GM23338 (cell line): ENCODE measurements at regions not wholly inside any gene's neighbourhood (a gene's known extent, or its start where the extent isn't known, plus 50 kb on each side); places are given as distances from the start of the nearest gene placed in this dataset.

Experiments
- ATAC-seq: fragments of 200-7000 bp; cut with Tn5 transposase; 3 replicates; pipeline ENCODE4 v1.9.1; 2020
- DNase-seq: peaks from one replicate; pipeline ENCODE4 v3.0.0-alpha.2; 2015; ENCODE audit warnings: low spot score
- H2AFZ ChIP-seq: fragments of 200-600 bp; sonication (generic); 2 replicates; pipeline ENCODE4 v1.8.0; 2016; ENCODE audit warnings: antibody characterized with exemption, mild to moderate bottlenecking, moderate library complexity
- H3F3A ChIP-seq: fragments of 200-600 bp; sonication (generic); replicated peaks from 2 replicates; pipeline ENCODE4 v1.8.0; 2017; ENCODE audit warnings: antibody characterized with exemption, mixed run types, low read depth
- H3K27ac ChIP-seq: fragments of 200-600 bp; sonication (generic); 2 replicates; pipeline ENCODE4 v1.6.1; 2016; ENCODE audit warnings: low read depth
- H3K27me3 ChIP-seq: fragments of 200-600 bp; sonication (generic); 2 replicates; pipeline ENCODE4 v1.8.0; 2016; ENCODE audit warnings: mild to moderate bottlenecking, mixed run types, moderate library complexity; ENCODE audit not compliant: insufficient read depth
- H3K36me3 ChIP-seq: fragments of 200-600 bp; sonication (generic); 2 replicates; pipeline ENCODE4 v1.8.0; 2016; ENCODE audit warnings: mild to moderate bottlenecking; ENCODE audit not compliant: insufficient read depth
- H3K4me1 ChIP-seq: fragments of 200-600 bp; sonication (generic); 2 replicates; pipeline ENCODE4 v1.8.0; 2016; ENCODE audit warnings: mild to moderate bottlenecking, moderate library complexity; ENCODE audit not compliant: insufficient read depth
- H3K4me2 ChIP-seq: fragments of 200-600 bp; sonication (generic); 2 replicates; pipeline ENCODE4 v1.7.1; 2017; ENCODE audit warnings: mixed run types
- H3K4me3 ChIP-seq: fragments of 200-600 bp; sonication (generic); 2 replicates; pipeline ENCODE4 v1.6.1; 2016; ENCODE audit warnings: mixed run types
- H3K79me2 ChIP-seq: fragments of 200-600 bp; sonication (generic); replicated peaks from 2 replicates; pipeline ENCODE4 v1.8.0; 2017; ENCODE audit warnings: mild to moderate bottlenecking; ENCODE audit not compliant: insufficient read depth
- H3K9me2 ChIP-seq: fragments of 200-600 bp; sonication (generic); 2 replicates; pipeline ENCODE4 v1.8.0; 2017; ENCODE audit not compliant: insufficient read depth
- H4K20me1 ChIP-seq: fragments of 200-600 bp; sonication (generic); replicated peaks from 2 replicates; pipeline ENCODE4 v1.8.0; 2017; ENCODE audit warnings: mild to moderate bottlenecking; ENCODE audit not compliant: insufficient read depth
- H3K27ac Mint-ChIP-seq: 2 replicates; pipeline ENCODE4 v1.8.0; 2020; ENCODE audit warnings: inconsistent platforms, mild to moderate bottlenecking, moderate library complexity, mixed read lengths
- H3K27me3 Mint-ChIP-seq: 3 replicates; pipeline ENCODE4 v1.8.0; 2022; ENCODE audit warnings: low read depth, mild to moderate bottlenecking, moderate library complexity, mixed read lengths, inconsistent platforms; ENCODE audit not compliant: insufficient read depth, poor library complexity
- H3K36me3 Mint-ChIP-seq: 3 replicates; pipeline ENCODE4 v1.8.0; 2021; ENCODE audit warnings: low read depth, mild to moderate bottlenecking, inconsistent platforms, moderate library complexity, mixed read lengths
- H3K4me1 Mint-ChIP-seq: 3 replicates; pipeline ENCODE4 v1.8.0; 2020; ENCODE audit warnings: mild to moderate bottlenecking, inconsistent platforms, mixed read lengths
- H3K4me3 Mint-ChIP-seq: 3 replicates; pipeline ENCODE4 v1.8.0; 2021; ENCODE audit warnings: moderate library complexity, mild to moderate bottlenecking, inconsistent platforms, mixed read lengths
- H3K9me3 Mint-ChIP-seq: 3 replicates; pipeline ENCODE4 v1.8.0; 2020; ENCODE audit warnings: moderate library complexity, mild to moderate bottlenecking, inconsistent platforms, mixed read lengths
- EZH2phosphoT487 ChIP-seq: fragments of 200-600 bp; sonication (generic); IDR thresholded peaks from one replicate; pipeline ENCODE4 v1.8.1; 2018; ENCODE audit warnings: antibody characterized with exemption; ENCODE audit not compliant: unreplicated experiment
- NANOG ChIP-seq: IDR thresholded peaks from 2 replicates; pipeline ENCODE4 v1.6.1; 2016; ENCODE audit warnings: antibody characterized with exemption, borderline replicate concordance
- TF ChIP-seq, protein P1 (sequence below): fragments of 250-450 bp; sonication (Bioruptor Pico); IDR thresholded peaks from 2 replicates; pipeline ENCODE4 v1.5.0; 2020; ENCODE audit warnings: mild to moderate bottlenecking, moderate library complexity
- TF ChIP-seq, protein P2 (sequence below), 2 experiments: fragments of 200-600 bp in 1 of 2; sonication (generic) in 1 of 2; conservative IDR thresholded peaks; 2 replicates each; pipeline versions ENCODE4 v1.5.1 to v1.6.1; 2016 to 2017; ENCODE audit warnings: antibody characterized with exemption in 2 of 2, low read depth in 2 of 2, mild to moderate bottlenecking in 2 of 2, moderate library complexity in 1 of 2

GRCh38 chr3:177914224-177914623 is 622.0 kb upstream of the KCNMB2 start:
- H3K27ac Mint-ChIP-seq: no peak overlapping the region
- Histone ChIP-seq H3K36me3 (no peaks in the 10 kb centered on the region), H3K9me2 (no peaks in the 10 kb centered on the region), H4K20me1 (no peaks in the 10 kb centered on the region), H3K4me3 (no peak overlapping the region), H3K27me3 (no peaks in the 10 kb centered on the region), H3K79me2 (no peaks in the 10 kb centered on the region), H2AFZ (no peak overlapping the region), H3F3A (no peaks in the 10 kb centered on the region), H3K4me2 (no peak overlapping the region), H3K4me1 (no peaks in the 10 kb centered on the region), H3K27ac (no peak overlapping the region)
- peaks cover 15% of the 10 kb centered on the region for H3K9me3 Mint-ChIP-seq
- no peak for DNase-seq
- H3K4me1 Mint-ChIP-seq: no peaks in the 10 kb centered on the region
- H3K27me3 Mint-ChIP-seq: peaks cover 2% of the 10 kb centered on the region
- no peak for ATAC-seq
- TF ChIP-seq, protein P1, sequence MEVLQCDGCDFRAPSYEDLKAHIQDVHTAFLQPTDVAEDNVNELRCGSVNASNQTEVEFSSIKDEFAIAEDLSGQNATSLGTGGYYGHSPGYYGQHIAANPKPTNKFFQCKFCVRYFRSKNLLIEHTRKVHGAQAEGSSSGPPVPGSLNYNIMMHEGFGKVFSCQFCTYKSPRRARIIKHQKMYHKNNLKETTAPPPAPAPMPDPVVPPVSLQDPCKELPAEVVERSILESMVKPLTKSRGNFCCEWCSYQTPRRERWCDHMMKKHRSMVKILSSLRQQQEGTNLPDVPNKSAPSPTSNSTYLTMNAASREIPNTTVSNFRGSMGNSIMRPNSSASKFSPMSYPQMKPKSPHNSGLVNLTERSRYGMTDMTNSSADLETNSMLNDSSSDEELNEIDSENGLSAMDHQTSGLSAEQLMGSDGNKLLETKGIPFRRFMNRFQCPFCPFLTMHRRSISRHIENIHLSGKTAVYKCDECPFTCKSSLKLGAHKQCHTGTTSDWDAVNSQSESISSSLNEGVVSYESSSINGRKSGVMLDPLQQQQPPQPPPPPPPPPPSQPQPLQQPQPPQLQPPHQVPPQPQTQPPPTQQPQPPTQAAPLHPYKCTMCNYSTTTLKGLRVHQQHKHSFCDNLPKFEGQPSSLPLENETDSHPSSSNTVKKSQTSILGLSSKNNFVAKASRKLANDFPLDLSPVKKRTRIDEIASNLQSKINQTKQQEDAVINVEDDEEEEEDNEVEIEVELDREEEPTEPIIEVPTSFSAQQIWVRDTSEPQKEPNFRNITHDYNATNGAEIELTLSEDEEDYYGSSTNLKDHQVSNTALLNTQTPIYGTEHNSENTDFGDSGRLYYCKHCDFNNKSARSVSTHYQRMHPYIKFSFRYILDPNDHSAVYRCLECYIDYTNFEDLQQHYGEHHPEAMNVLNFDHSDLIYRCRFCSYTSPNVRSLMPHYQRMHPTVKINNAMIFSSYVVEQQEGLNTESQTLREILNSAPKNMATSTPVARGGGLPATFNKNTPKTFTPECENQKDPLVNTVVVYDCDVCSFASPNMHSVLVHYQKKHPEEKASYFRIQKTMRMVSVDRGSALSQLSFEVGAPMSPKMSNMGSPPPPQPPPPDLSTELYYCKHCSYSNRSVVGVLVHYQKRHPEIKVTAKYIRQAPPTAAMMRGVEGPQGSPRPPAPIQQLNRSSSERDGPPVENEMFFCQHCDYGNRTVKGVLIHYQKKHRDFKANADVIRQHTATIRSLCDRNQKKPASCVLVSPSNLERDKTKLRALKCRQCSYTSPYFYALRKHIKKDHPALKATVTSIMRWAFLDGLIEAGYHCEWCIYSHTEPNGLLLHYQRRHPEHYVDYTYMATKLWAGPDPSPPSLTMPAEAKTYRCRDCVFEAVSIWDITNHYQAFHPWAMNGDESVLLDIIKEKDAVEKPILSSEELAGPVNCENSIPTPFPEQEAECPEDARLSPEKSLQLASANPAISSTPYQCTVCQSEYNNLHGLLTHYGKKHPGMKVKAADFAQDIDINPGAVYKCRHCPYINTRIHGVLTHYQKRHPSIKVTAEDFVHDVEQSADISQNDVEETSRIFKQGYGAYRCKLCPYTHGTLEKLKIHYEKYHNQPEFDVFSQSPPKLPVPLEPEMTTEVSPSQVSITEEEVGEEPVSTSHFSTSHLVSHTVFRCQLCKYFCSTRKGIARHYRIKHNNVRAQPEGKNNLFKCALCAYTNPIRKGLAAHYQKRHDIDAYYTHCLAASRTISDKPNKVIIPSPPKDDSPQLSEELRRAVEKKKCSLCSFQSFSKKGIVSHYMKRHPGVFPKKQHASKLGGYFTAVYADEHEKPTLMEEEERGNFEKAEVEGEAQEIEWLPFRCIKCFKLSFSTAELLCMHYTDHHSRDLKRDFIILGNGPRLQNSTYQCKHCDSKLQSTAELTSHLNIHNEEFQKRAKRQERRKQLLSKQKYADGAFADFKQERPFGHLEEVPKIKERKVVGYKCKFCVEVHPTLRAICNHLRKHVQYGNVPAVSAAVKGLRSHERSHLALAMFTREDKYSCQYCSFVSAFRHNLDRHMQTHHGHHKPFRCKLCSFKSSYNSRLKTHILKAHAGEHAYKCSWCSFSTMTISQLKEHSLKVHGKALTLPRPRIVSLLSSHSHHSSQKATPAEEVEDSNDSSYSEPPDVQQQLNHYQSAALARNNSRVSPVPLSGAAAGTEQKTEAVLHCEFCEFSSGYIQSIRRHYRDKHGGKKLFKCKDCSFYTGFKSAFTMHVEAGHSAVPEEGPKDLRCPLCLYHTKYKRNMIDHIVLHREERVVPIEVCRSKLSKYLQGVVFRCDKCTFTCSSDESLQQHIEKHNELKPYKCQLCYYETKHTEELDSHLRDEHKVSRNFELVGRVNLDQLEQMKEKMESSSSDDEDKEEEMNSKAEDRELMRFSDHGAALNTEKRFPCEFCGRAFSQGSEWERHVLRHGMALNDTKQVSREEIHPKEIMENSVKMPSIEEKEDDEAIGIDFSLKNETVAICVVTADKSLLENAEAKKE: no peak
- TF ChIP-seq, protein P2, sequence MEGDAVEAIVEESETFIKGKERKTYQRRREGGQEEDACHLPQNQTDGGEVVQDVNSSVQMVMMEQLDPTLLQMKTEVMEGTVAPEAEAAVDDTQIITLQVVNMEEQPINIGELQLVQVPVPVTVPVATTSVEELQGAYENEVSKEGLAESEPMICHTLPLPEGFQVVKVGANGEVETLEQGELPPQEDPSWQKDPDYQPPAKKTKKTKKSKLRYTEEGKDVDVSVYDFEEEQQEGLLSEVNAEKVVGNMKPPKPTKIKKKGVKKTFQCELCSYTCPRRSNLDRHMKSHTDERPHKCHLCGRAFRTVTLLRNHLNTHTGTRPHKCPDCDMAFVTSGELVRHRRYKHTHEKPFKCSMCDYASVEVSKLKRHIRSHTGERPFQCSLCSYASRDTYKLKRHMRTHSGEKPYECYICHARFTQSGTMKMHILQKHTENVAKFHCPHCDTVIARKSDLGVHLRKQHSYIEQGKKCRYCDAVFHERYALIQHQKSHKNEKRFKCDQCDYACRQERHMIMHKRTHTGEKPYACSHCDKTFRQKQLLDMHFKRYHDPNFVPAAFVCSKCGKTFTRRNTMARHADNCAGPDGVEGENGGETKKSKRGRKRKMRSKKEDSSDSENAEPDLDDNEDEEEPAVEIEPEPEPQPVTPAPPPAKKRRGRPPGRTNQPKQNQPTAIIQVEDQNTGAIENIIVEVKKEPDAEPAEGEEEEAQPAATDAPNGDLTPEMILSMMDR (conservative IDR thresholded peaks at IDR 0.05; ENCODE audit: low read depth in 2 of 2): peak in 1 of 2 experiments; percentile 25; a peak in 2 of 4 replicates
- TF ChIP-seq NANOG (no peak), EZH2phosphoT487 (no peak)
- H3K4me3 Mint-ChIP-seq: no peak overlapping the region
- H3K36me3 Mint-ChIP-seq: peaks cover 11% of the 10 kb centered on the region; the same call in 2 of the 3 replicates

DNA sequence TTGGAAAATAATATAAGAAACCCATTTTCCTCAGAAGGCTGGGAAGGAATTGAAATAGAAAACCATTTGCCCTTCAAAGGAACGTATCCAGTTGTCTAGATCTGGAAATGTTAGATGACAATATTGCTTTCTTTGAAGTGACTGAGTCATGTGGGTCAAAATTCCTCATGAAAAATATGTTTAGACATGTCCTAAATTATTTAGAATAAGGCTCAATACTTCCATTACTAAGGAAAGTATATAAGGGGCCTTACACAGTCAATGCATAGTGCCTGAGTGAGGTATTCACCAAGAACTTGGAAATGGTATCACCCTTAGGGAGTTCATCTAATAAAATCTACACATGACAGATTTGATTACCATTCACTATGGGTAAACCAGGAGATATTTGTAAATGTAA is 619.8 kb upstream of the KCNMB2 start:
- Histone ChIP-seq H4K20me1 (no peaks in the 10 kb centered on the region), H3K36me3 (no peaks in the 10 kb centered on the region), H3K27ac (no peak overlapping the region), H3K9me2 (no peaks in the 10 kb centered on the region), H3K4me1 (no peaks in the 10 kb centered on the region), H3K4me3 (no peak overlapping the region), H3K27me3 (no peaks in the 10 kb centered on the region), H3F3A (no peaks in the 10 kb centered on the region), H2AFZ (no peak overlapping the region), H3K4me2 (no peak overlapping the region), H3K79me2 (no peaks in the 10 kb centered on the region)
- DNase-seq (no peak), ATAC-seq (no peak)
- no peak for TF ChIP-seq NANOG
- Mint-ChIP-seq H3K4me1 (peaks cover 2% of the 10 kb centered on the region; the same call in 2 of the 3 replicates), H3K27ac (no peak overlapping the region), H3K9me3 (peaks cover 15% of the 10 kb centered on the region), H3K4me3 (no peak overlapping the region), H3K27me3 (peaks cover 2% of the 10 kb centered on the region), H3K36me3 (peaks cover 11% of the 10 kb centered on the region; the same call in 2 of the 3 replicates)
